GM21381 (cell line): ENCODE measurements at regions not wholly inside any gene's neighbourhood (a gene's known extent, or its start where the extent isn't known, plus 50 kb on each side); places are given as distances from the start of the nearest gene placed in this dataset.

ENCODE experiments used
- ATAC-seq: cut with Tn5 transposase; IDR thresholded peaks from one replicate; pipeline ENCODE4 v1.9.1; 2021; ENCODE audit warnings: mild to moderate bottlenecking, moderate library complexity; ENCODE audit not compliant: unreplicated experiment

- no peak for ATAC-seq
Measured at GRCh38 chrX:10800796-10801195, 180.4 kb upstream of the MID1 start.

GRCh38 chrX:10811111-10811510 is 190.7 kb upstream of the MID1 start:
- ATAC-seq = no peak

DNA sequence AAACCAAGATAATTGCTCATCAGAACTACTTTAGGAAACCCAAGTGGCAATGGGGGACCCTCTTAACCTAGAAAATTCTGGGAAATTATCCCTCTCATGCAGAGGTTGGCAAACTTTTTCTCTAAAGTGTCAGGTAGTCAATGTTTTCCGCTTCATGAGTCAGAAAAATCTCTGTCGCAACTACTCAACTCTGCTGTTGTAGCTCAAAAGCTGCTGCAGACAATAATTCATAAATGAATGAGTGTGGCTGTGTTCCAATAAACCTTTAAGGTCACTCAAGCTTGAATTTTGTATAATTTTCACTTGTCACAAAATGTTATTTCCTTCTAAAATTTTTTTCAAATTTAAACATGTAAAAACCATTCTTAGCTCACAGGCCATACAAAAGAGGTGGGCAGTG is 193.4 kb upstream of the MID1 start:
- ATAC-seq = no peak

- ATAC-seq = no peak
Measured at GRCh38 chrX:10818651-10819050, 198.3 kb upstream of the MID1 start.

DNA sequence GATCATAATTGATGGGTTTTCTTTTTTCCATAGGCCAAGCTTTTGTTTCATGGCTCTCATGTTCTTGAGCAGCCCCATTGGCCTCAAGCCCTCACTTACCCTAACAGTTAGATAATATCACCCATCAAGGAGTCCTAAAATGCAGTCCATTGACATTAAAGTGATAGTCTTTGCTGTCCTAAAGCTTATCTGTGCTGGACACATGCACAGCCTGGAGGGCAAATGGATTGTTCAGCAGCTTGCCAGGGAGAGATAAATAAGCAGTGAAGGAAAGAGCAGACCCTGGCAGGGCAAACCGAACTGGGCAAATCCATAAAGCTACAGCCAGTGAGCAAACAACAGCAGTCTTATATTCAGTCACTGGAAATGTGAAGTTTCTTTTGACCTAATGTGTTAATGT is 199.6 kb upstream of the MID1 start:
- ATAC-seq = no peak

DNA sequence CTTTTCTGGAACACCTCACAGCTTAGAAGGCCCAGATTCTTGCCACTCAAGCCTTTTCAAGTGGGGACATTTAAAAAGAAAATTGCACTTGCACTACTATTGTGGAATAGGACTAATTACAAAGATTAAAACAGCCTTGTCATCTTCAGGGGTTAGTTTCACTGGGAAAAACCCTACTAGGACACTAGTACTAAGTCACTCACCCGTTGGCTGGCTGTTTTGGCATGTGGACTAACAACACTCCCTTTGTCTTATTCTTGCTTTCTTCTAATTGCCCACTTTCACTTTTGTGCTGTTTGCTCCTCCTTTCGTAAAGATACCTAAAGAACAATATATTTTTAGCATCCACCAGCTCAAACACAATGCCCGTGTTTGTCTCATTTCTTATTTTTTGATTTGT is 200.9 kb upstream of the MID1 start:
- no peak for ATAC-seq

- ATAC-seq = no peak
Measured at GRCh38 chrX:10828036-10828435, 207.7 kb upstream of the MID1 start.

- ATAC-seq = no peak
Measured at GRCh38 chrX:10828640-10829039, 208.3 kb upstream of the MID1 start.

- no peak for ATAC-seq
Measured at GRCh38 chrX:10831716-10832502, 211.5 kb upstream of the MID1 start.

- no peak for ATAC-seq
Measured at GRCh38 chrX:10833299-10834169, 213.1 kb upstream of the MID1 start.

GRCh38 chrX:10841579-10841978 is 221.2 kb upstream of the MID1 start:
- no peak for ATAC-seq

DNA sequence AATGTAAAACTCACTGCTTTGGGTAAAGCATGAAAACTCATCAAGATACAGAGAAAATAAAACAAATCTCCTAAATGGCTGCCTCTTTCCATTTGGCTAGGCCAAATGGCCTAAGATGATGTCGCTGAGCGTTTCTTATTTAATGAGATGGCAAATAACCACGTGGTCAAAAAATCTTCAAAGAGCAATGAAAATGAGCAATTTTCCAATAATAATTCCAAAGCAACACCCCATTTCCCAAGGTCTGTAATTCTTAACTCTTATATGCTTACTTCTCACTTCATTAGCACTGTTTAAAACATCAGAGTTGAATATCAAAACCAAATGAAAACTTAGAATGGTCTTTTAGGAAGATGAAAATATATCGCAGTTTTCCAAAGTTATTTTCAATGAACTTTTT is 222.3 kb upstream of the MID1 start:
- no peak for ATAC-seq

- ATAC-seq = no peak
Measured at GRCh38 chrX:10847333-10847732, 226.9 kb upstream of the MID1 start.

DNA sequence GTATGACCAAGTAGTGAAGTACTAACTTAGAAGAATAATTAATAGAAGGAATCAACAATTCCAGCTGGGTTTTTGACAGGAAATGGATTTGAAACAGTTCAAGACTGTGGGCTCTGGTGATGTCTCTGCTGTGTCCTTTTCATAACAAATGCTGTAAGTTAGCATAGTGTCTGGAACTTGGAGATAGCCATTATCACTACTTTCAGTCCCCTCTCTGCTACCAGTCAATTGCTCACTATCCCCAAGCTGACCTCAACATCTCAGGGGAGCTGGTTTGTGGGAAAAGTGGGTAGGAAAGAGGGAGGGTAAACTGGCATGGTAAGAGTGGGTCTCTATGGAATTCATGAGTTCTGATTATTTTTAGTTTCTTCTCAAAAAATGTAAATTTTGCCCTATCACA is 231.4 kb upstream of the MID1 start:
- no peak for ATAC-seq

GRCh38 chrX:10854594-10854993 is 234.2 kb upstream of the MID1 start:
- ATAC-seq = no peak

DNA sequence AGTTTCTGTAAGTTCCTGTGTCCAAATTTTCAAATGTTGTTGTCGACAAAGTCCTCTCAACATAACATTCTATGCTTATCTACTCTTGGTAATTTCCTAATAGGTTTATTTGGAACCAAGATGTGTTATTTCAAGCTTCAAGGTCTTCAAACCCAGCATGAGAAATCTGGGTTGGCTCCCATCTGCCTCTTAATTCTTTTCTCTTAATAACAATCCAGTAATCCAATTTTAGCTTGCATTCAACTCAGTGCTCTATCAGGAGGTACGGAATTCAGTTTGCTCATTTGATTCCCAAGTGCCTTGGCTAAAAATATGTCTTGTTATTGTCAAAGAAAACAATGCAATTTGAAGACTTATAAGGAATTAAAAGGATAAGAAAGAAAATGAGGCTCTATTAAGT is 235.5 kb upstream of the MID1 start:
- ATAC-seq = no peak

DNA sequence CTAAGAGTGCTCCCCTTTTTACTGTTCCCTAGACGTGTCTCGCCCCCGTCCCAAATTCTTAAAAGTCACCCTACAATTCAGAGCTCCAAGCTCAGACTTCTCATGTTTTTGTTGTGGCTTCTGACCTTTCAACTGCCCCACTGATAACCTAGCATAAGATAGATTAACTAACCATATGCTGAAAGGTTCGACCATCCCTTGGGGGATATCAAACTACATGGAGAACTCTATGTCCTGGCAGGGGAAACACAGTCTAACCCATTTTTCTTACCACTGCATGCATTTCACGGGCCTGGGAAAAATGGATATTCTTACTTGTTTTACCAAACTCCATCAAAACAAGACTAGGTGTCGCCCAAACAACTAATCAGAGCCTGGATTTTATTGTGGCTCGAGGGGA is 236.4 kb upstream of the MID1 start:
- no peak for ATAC-seq

DNA sequence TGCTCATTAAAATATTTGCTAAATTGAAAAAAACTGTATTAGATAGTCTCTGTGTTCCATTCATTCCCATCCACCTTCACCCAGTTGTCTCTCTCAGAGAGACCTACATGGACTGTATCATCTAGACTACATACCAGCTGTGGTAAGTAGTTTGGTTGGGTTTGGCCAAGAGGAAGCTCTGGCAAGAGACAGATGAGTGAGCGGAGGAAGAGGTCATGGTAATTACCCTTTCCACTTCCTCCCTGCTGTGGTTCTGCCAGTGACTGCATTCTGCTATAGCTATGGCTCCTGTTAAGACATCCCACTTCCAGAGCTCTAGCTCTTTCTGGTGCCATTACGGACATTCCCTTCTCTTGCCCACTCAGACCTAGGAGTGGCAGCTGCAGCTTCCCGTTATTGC is 239.0 kb upstream of the MID1 start:
- ATAC-seq = no peak

- no peak for ATAC-seq
Measured at GRCh38 chrX:10875995-10876394, 235.1 kb upstream of the HCCS start.

- no peak for ATAC-seq
Measured at GRCh38 chrX:10882484-10882883, 228.6 kb upstream of the HCCS start.

- no peak for ATAC-seq
Measured at GRCh38 chrX:10884246-10884645, 226.9 kb upstream of the HCCS start.

DNA sequence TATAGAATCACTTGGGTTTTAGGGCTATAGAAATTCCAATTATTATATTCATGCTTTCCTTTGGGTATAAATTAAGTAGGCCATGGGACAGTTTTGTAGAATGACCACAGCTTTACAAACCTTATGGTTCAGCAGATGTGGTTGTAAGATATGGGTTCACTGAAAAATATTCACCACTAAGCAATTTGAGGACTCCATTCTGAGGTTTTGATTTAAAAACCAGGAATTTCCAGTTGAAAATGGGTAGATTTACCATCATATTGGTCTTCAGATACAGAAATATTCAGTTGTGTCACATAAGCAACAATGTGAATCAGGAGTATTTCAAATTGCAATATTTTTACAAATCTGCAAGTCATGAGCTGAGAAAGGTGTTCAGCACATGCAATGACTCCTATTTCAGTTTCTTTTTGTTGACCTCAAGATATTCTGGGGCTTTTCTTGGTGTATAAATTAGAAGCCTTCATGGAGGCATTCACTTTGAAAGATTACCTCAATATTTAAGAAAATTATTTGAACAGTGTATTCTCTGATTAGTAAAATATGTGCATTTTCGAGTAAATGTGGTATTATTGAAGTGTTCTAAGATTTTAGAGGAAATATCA is 218.4 kb upstream of the HCCS start:
- no peak for ATAC-seq
